Spleen (tissue), 7 donors: ENCODE measurements at regions not wholly inside any gene's neighbourhood (a gene's known extent, or its start where the extent isn't known, plus 50 kb on each side); places are given as distances from the start of the nearest gene placed in this dataset.

Source experiments
- POLR2A ChIP-seq, 3 donors: fragments of 450-650 bp; IDR thresholded peaks; one replicate each; pipeline ENCODE4 v1.5.1; 2017; ENCODE audit warnings: antibody characterized with exemption in 3 of 3, mild to moderate bottlenecking in 1 of 3
- POLR2AphosphoS5 ChIP-seq, 3 donors: sonication (generic); formaldehyde crosslinking; IDR thresholded peaks; one replicate each; pipeline ENCODE4 v1.5.1; 2017; ENCODE audit warnings: antibody characterized with exemption in 3 of 3
- TF ChIP-seq, protein P1 (sequence below), 11 experiments: fragments of 200-600 bp in 7 of 11; fragments of 450-650 bp in 4 of 11; sonication (generic) in 4 of 11; IDR thresholded peaks in 8 of 11; conservative IDR thresholded peaks in 3 of 11; 1 replicate in 7 of 11; 2 replicates in 4 of 11; pipeline versions ENCODE4 v1.4.0 to v1.8.0; 2016 to 2021; ENCODE audit warnings: antibody characterized with exemption in 11 of 11, inconsistent platforms in 4 of 11, mild to moderate bottlenecking in 1 of 11
- donor health status: DM: no; HTN: no; CAD: no; lungs with moderate emphysema.
- donor health status: DM: no; HTN: no; CAD: no.
- donor health status: DM: no; HTN: no; CAD: no.

DNA sequence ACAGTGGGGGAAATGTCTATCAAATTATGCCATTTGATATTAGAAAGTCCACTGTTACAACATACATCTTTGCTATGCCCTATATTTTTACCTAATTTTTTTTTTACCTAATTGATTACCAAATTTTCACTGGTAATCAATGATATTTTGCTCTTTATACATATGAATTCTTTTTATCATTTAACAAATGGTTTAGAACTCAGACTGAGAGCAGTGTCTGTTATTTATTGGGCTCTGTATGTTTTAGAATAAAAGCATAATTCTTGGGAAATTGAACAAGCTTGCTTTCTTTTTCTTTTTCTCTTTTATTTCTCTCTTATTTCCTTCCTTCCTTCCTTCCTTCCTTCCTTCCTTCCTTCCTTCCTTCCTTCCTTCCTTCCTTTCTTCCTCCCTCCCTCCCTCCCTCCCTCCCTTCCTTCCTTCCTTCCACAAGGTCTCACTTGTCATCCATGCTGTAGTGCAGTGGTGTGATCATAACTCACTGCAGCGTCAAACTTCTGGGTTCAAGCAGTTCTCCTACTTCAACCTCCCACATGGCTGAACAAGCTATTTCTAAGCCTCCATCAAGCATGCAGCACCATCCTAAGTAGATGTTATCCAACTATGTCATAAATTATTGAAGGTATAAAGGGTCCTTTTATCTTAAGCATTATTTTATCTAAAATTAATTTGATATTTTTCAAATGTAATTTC is 911.7 kb upstream of the CITED2 start:
- TF ChIP-seq, protein P1, sequence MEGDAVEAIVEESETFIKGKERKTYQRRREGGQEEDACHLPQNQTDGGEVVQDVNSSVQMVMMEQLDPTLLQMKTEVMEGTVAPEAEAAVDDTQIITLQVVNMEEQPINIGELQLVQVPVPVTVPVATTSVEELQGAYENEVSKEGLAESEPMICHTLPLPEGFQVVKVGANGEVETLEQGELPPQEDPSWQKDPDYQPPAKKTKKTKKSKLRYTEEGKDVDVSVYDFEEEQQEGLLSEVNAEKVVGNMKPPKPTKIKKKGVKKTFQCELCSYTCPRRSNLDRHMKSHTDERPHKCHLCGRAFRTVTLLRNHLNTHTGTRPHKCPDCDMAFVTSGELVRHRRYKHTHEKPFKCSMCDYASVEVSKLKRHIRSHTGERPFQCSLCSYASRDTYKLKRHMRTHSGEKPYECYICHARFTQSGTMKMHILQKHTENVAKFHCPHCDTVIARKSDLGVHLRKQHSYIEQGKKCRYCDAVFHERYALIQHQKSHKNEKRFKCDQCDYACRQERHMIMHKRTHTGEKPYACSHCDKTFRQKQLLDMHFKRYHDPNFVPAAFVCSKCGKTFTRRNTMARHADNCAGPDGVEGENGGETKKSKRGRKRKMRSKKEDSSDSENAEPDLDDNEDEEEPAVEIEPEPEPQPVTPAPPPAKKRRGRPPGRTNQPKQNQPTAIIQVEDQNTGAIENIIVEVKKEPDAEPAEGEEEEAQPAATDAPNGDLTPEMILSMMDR (IDR thresholded peaks at IDR 0.05 in 8 of 11, conservative IDR thresholded peaks at IDR 0.05 in 3 of 11) = no peak
- no peak for TF ChIP-seq POLR2A (IDR thresholded peaks at IDR 0.05)
- TF ChIP-seq POLR2AphosphoS5 (IDR thresholded peaks at IDR 0.05) = no peak
